Keratinocyte (primary cell): ENCODE measurements at regions not wholly inside any gene's neighbourhood (a gene's known extent, or its start where the extent isn't known, plus 50 kb on each side); places are given as distances from the start of the nearest gene placed in this dataset.

Source experiments
- CTCF ChIP-seq, 3 experiments: IDR thresholded peaks in 1 of 3; conservative IDR thresholded peaks in 1 of 3; optimal IDR thresholded peaks in 1 of 3; 2 replicates in 2 of 3; 3 replicates in 1 of 3; pipeline versions ENCODE3 to v1.5.1; 2011; ENCODE audit warnings: low read length in 3 of 3, mild to moderate bottlenecking in 3 of 3, moderate library complexity in 2 of 3, control low read depth in 1 of 3, inconsistent platforms in 1 of 3; ENCODE audit not compliant: insufficient read depth in 2 of 3; ENCODE audit errors: extremely low read depth in 1 of 3
- EZH2 ChIP-seq: IDR thresholded peaks from one replicate; pipeline ENCODE4 v1.6.1; 2012; ENCODE audit warnings: inconsistent platforms, mild to moderate bottlenecking, low read length, moderate library complexity

DNA sequence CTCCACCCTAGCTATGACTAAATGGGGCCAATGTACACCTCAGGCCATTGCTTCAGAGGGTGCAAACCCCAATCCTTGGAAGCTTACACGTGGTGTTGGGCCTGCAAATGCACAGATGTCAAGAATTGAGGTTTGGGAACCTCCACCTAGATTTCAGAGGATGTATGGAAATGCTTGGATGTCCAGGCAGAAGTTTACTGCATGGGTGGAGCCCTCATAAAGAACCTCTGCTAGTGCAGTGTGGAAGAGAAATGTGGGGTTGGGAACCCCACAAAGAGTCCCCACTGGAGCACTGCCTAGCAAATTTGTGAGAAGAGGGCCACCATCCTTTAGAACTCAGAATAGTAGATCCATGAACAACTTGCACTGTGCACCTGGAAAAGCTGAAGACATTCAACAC is 284.1 kb downstream of the ANTXR2 start:
- TF ChIP-seq CTCF (optimal IDR thresholded peaks at IDR 0.05 in 1 of 3, IDR thresholded peaks at IDR 0.05 in 1 of 3, conservative IDR thresholded peaks at IDR 0.05 in 1 of 3; ENCODE audit: extremely low read depth in 1 of 3, insufficient read depth in 2 of 3, low read length in 3 of 3), result no peak
- TF ChIP-seq EZH2, result no peak
